Liver (tissue), 8 donors: ENCODE measurements at regions not wholly inside any gene's neighbourhood (a gene's known extent, or its start where the extent isn't known, plus 50 kb on each side); places are given as distances from the start of the nearest gene placed in this dataset.

Experiments used
- DNase-seq: peaks from one replicate; pipeline ENCODE4 v3.0.0-alpha.2; 2017; ENCODE audit warnings: low spot score
- H3K27ac ChIP-seq, 2 donors: one replicate each; pipeline ENCODE4 v1.7.0; 2013; ENCODE audit warnings: inconsistent platforms in 2 of 2, low read length in 2 of 2, control low read depth in 1 of 2, low read depth in 1 of 2, mild to moderate bottlenecking in 1 of 2
- H3K27me3 ChIP-seq, 4 donors: one replicate each; pipeline versions ENCODE4 v1.6.1 to v1.7.0; 2013; ENCODE audit warnings: low read length in 3 of 4, inconsistent platforms in 1 of 4, mild to moderate bottlenecking in 1 of 4, moderate library complexity in 1 of 4; ENCODE audit not compliant: control insufficient read depth in 4 of 4, insufficient read depth in 4 of 4
- H3K36me3 ChIP-seq, 4 donors: one replicate each; pipeline versions ENCODE4 v1.6.1 to v1.7.0; 2013; ENCODE audit warnings: low read length in 3 of 4, mild to moderate bottlenecking in 3 of 4, low read depth in 1 of 4, moderate library complexity in 1 of 4; ENCODE audit not compliant: control insufficient read depth in 4 of 4, insufficient read depth in 3 of 4
- H3K4me1 ChIP-seq, 4 donors: one replicate each; pipeline versions ENCODE4 v1.6.1 to v1.7.0; 2013; ENCODE audit warnings: low read length in 3 of 4, mild to moderate bottlenecking in 3 of 4, moderate library complexity in 1 of 4; ENCODE audit not compliant: control insufficient read depth in 4 of 4, insufficient read depth in 4 of 4
- H3K4me3 ChIP-seq, 3 donors: one replicate each; pipeline versions ENCODE4 v1.6.1 to v1.7.0; 2013; ENCODE audit warnings: low read length in 3 of 3, control low read depth in 1 of 3, low read depth in 1 of 3, mild to moderate bottlenecking in 1 of 3
- H3K9ac ChIP-seq, 2 donors: one replicate each; pipeline ENCODE4 v1.7.0; 2013; ENCODE audit warnings: low read length in 2 of 2, mild to moderate bottlenecking in 2 of 2, moderate library complexity in 2 of 2, control low read depth in 1 of 2, low read depth in 1 of 2
- H3K9me3 ChIP-seq, 4 donors: one replicate each; pipeline versions ENCODE4 v1.6.1 to v1.7.0; 2013; ENCODE audit warnings: low read length in 3 of 4; ENCODE audit not compliant: control insufficient read depth in 4 of 4
- EGR1 ChIP-seq, 2 donors: IDR thresholded peaks; 2 replicates each; pipeline ENCODE4 v1.6.1; 2016 to 2018; ENCODE audit warnings: antibody characterized with exemption in 2 of 2, low read depth in 2 of 2
- FOXA1 ChIP-seq: IDR thresholded peaks from 2 replicates; pipeline ENCODE4 v1.6.1; 2016; ENCODE audit warnings: antibody characterized with exemption
- FOXA2 ChIP-seq: IDR thresholded peaks from 2 replicates; pipeline ENCODE4 v1.6.1; 2016; ENCODE audit warnings: antibody characterized with exemption
- GABPA ChIP-seq, 2 donors: IDR thresholded peaks in 1 of 2; conservative IDR thresholded peaks in 1 of 2; 2 replicates each; pipeline ENCODE4 v1.6.1; 2016; ENCODE audit warnings: antibody characterized with exemption in 2 of 2, mild to moderate bottlenecking in 1 of 2, moderate library complexity in 1 of 2
- HNF4A ChIP-seq, 2 donors: conservative IDR thresholded peaks; 2 replicates each; pipeline ENCODE4 v1.6.1; 2016; ENCODE audit warnings: antibody characterized with exemption in 2 of 2, mild to moderate bottlenecking in 2 of 2
- HNF4G ChIP-seq: IDR thresholded peaks from 2 replicates; pipeline ENCODE4 v1.6.1; 2016; ENCODE audit warnings: antibody characterized with exemption
- JUND ChIP-seq, 2 donors: IDR thresholded peaks; 2 replicates each; pipeline ENCODE4 v1.6.1; 2016; ENCODE audit warnings: antibody characterized with exemption in 2 of 2
- RXRA ChIP-seq, 2 donors: IDR thresholded peaks; 2 replicates each; pipeline ENCODE4 v1.6.1; 2017 to 2018; ENCODE audit warnings: antibody characterized with exemption in 2 of 2, mild to moderate bottlenecking in 1 of 2
- SP1 ChIP-seq: IDR thresholded peaks from 2 replicates; pipeline ENCODE4 v1.6.1; 2018; ENCODE audit warnings: antibody characterized with exemption, mild to moderate bottlenecking
- TAF1 ChIP-seq: conservative IDR thresholded peaks from 2 replicates; pipeline ENCODE4 v1.6.1; 2016; ENCODE audit warnings: antibody characterized with exemption, mild to moderate bottlenecking
- YY1 ChIP-seq: IDR thresholded peaks from 2 replicates; pipeline ENCODE4 v1.6.1; 2016; ENCODE audit warnings: antibody characterized with exemption, mild to moderate bottlenecking
- WGBS: extraction: QIAGEN DNeasy Blood & Tissue Kit; methylation state at CpG from one replicate; pipeline ENCODE4 v1.1.7; 2013; 5-methylcytosine and 5-hydroxymethylcytosine counted together
- TF ChIP-seq, protein P1 (sequence below): IDR thresholded peaks from 2 replicates; pipeline ENCODE4 v1.6.1; 2016; ENCODE audit warnings: antibody characterized with exemption
- TF ChIP-seq, protein P2 (sequence below): IDR thresholded peaks from 2 replicates; pipeline ENCODE4 v1.6.1; 2016; ENCODE audit warnings: antibody characterized with exemption
- TF ChIP-seq, protein P3 (sequence below): IDR thresholded peaks from 2 replicates; pipeline ENCODE4 v1.6.1; 2016; ENCODE audit warnings: antibody characterized with exemption, mild to moderate bottlenecking
- TF ChIP-seq, protein P4 (sequence below): IDR thresholded peaks from 2 replicates; pipeline ENCODE4 v1.6.1; 2016; ENCODE audit warnings: antibody characterized with exemption
- TF ChIP-seq, protein P5 (sequence below): fragments of 150-350 bp; IDR thresholded peaks from 2 replicates; pipeline ENCODE4 v1.5.1; 2017; ENCODE audit warnings: improper control_type of control experiment, low read depth, low read length; ENCODE audit not compliant: missing input control
- donor health status: healthy.
- donor health status: healthy.
- donor health status: healthy.
- donor health status: healthy.
- donor health status: healthy.

DNA sequence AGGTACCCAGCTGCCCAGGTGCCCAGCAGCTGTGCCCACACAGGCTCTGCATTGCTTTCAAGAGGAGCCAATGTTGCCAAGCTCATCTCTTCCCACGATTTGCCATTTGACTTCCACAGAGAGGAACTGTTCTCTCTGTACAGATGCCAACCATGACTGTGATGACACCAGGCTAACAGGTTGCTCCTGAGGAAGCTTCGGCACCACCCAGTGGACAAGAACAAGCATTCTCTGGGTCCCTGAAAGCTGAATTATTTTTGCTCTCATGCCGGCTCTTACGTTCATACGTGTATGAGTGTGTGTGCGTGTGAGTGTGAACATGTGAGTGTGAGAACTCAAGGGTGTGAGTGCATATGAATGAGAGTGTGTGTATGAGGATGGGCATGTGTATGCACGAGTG lies 535.2 kb downstream of the LIG4 start:
- TF ChIP-seq JUND (IDR thresholded peaks at IDR 0.05) (no peak), GABPA (IDR thresholded peaks at IDR 0.05 in 1 of 2, conservative IDR thresholded peaks at IDR 0.05 in 1 of 2) (no peak), EGR1 (IDR thresholded peaks at IDR 0.05; ENCODE audit: low read depth in 2 of 2) (no peak), HNF4A (conservative IDR thresholded peaks at IDR 0.05) (no peak), HNF4G (no peak), YY1 (no peak), FOXA2 (no peak), TAF1 (no peak), RXRA (IDR thresholded peaks at IDR 0.05) (no peak), FOXA1 (no peak), SP1 (no peak)
- TF ChIP-seq, protein P1, sequence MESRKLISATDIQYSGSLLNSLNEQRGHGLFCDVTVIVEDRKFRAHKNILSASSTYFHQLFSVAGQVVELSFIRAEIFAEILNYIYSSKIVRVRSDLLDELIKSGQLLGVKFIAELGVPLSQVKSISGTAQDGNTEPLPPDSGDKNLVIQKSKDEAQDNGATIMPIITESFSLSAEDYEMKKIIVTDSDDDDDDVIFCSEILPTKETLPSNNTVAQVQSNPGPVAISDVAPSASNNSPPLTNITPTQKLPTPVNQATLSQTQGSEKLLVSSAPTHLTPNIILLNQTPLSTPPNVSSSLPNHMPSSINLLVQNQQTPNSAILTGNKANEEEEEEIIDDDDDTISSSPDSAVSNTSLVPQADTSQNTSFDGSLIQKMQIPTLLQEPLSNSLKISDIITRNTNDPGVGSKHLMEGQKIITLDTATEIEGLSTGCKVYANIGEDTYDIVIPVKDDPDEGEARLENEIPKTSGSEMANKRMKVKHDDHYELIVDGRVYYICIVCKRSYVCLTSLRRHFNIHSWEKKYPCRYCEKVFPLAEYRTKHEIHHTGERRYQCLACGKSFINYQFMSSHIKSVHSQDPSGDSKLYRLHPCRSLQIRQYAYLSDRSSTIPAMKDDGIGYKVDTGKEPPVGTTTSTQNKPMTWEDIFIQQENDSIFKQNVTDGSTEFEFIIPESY, result no peak
- TF ChIP-seq, protein P2, sequence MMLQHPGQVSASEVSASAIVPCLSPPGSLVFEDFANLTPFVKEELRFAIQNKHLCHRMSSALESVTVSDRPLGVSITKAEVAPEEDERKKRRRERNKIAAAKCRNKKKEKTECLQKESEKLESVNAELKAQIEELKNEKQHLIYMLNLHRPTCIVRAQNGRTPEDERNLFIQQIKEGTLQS, result no peak
- TF ChIP-seq, protein P3, sequence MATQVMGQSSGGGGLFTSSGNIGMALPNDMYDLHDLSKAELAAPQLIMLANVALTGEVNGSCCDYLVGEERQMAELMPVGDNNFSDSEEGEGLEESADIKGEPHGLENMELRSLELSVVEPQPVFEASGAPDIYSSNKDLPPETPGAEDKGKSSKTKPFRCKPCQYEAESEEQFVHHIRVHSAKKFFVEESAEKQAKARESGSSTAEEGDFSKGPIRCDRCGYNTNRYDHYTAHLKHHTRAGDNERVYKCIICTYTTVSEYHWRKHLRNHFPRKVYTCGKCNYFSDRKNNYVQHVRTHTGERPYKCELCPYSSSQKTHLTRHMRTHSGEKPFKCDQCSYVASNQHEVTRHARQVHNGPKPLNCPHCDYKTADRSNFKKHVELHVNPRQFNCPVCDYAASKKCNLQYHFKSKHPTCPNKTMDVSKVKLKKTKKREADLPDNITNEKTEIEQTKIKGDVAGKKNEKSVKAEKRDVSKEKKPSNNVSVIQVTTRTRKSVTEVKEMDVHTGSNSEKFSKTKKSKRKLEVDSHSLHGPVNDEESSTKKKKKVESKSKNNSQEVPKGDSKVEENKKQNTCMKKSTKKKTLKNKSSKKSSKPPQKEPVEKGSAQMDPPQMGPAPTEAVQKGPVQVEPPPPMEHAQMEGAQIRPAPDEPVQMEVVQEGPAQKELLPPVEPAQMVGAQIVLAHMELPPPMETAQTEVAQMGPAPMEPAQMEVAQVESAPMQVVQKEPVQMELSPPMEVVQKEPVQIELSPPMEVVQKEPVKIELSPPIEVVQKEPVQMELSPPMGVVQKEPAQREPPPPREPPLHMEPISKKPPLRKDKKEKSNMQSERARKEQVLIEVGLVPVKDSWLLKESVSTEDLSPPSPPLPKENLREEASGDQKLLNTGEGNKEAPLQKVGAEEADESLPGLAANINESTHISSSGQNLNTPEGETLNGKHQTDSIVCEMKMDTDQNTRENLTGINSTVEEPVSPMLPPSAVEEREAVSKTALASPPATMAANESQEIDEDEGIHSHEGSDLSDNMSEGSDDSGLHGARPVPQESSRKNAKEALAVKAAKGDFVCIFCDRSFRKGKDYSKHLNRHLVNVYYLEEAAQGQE, result no peak
- TF ChIP-seq, protein P4, sequence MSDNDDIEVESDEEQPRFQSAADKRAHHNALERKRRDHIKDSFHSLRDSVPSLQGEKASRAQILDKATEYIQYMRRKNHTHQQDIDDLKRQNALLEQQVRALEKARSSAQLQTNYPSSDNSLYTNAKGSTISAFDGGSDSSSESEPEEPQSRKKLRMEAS, result no peak
- TF ChIP-seq, protein P5, sequence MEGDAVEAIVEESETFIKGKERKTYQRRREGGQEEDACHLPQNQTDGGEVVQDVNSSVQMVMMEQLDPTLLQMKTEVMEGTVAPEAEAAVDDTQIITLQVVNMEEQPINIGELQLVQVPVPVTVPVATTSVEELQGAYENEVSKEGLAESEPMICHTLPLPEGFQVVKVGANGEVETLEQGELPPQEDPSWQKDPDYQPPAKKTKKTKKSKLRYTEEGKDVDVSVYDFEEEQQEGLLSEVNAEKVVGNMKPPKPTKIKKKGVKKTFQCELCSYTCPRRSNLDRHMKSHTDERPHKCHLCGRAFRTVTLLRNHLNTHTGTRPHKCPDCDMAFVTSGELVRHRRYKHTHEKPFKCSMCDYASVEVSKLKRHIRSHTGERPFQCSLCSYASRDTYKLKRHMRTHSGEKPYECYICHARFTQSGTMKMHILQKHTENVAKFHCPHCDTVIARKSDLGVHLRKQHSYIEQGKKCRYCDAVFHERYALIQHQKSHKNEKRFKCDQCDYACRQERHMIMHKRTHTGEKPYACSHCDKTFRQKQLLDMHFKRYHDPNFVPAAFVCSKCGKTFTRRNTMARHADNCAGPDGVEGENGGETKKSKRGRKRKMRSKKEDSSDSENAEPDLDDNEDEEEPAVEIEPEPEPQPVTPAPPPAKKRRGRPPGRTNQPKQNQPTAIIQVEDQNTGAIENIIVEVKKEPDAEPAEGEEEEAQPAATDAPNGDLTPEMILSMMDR, result no peak
- DNase-seq, result no peak

DNA sequence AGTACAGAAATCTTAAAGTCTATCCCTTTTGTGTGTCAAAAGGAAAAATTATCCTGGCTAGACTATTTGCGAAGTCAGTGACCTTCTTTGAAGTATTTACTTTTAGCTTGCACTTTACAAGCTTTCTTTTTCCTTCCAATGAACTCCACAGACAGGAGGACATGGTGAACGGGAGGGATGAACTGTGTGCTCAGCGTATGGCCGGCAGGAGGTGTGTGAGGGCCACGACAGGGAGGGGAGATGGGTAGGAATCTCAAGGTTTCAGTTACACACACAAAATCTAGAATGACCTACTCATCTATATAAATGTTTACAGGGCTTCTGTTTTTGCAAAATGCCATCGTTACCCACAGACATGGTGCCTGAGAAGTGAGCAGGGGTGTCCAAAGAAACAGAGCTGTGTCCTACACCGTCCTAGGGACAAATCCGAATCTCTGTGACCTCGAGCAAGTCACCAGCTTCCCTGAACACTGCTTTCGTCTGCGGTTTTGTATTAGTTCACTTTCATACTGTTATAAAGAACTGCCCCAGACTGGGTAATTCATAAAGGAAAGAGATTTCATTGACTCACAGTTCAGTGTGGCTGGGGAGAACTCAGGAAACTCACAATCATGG lies 537.2 kb downstream of the LIG4 start:
- WGBS, result 61% methylated on average over 11 of the region's 11 CpGs
- H3K9me3 ChIP-seq, result no peaks in the 10 kb centered on the region
- TF ChIP-seq, protein P1, result no peak
- no peak for TF ChIP-seq RXRA (IDR thresholded peaks at IDR 0.05)
- H3K27ac ChIP-seq, result no peak overlapping the region
- DNase-seq, result no peak
- no peak overlapping the region for H3K9ac ChIP-seq
- H3K27me3 ChIP-seq, result no peaks in the 10 kb centered on the region
- no peak overlapping the region for H3K4me3 ChIP-seq
- no peaks in the 10 kb centered on the region for H3K36me3 ChIP-seq
- H3K4me1 ChIP-seq, result no peaks in the 10 kb centered on the region

More for the DNA sequence above, 535.2 kb downstream of the LIG4 start:
- H3K4me1 ChIP-seq, result no peaks in the 10 kb centered on the region
- H3K9ac ChIP-seq, result no peak overlapping the region
- H3K9me3 ChIP-seq, result no peaks in the 10 kb centered on the region
- no peaks in the 10 kb centered on the region for H3K36me3 ChIP-seq
- no peak overlapping the region for H3K4me3 ChIP-seq
- no peak overlapping the region for H3K27ac ChIP-seq
- WGBS, result 75% methylated on average over 7 of the region's 7 CpGs
- no peaks in the 10 kb centered on the region for H3K27me3 ChIP-seq
